DMS114 treated with DMSO at 0.1 percent for 48 hours (cell line): ENCODE measurements at regions not wholly inside any gene's neighbourhood (a gene's known extent, or its start where the extent isn't known, plus 50 kb on each side); places are given as distances from the start of the nearest gene placed in this dataset.

ENCODE experiments used
- DNase-seq: peaks from one replicate; lab custom pipeline; 2025; ENCODE audit not compliant: unreplicated experiment; lab: John Stamatoyannopoulos, UW

DNA sequence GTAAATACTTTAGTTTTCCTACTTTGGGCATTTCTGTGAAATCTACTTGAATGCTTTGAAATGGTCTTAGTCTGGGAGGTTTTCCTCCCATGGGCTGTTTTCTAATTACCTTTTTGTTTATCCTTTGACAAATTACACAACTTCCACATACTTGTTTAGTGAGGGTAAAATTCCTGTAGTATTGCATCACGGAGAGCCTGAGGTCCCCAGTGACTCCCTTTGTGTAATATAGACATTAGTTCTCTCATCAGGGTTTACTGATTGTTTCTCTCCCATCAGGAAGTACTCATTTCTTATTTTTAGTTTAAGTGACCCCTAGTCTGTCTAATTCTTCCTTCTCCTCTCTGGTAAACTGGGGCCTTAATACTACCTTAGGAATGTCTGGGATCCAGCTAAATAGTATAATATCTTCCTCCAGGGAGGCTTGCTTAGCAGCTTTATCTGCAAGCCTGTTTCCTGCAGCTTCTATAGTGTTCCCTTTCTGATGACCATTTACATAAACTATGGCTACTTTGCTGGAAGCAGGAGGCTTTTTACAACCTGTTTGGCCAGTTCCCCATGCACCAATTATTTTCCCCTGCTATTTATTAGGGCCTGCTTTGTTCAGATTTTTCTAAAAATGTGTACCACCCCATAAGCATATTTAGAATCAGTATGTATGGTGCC, 87.2 kb upstream of the XCR1 start:
- no peak for DNase-seq

- no peak for DNase-seq
These were observed 86.3 kb upstream of the XCR1 start for GRCh38 chr3:46113608-46114007.

- no peak for DNase-seq
These were observed 85.7 kb upstream of the XCR1 start for GRCh38 chr3:46112984-46113383.

DNA sequence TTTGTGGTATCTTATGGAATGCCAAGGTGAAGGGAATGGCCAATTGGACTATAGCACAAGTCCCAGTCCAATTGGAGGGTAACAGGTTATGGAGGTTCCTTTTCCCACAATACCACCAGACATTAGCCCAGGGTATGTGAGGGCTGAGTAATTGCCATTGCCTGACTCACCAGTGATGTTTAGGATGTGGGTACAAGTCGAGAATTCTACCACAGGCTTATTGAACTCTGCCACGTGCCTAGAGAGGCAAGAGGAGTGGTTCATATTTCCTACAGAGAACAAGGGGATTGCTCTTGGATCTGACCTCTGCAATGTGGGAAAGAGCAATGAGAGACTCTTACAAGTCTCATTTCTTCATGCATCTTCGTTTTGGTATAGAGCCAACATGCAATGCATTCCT, 85.0 kb upstream of the XCR1 start:
- no peak for DNase-seq

DNA sequence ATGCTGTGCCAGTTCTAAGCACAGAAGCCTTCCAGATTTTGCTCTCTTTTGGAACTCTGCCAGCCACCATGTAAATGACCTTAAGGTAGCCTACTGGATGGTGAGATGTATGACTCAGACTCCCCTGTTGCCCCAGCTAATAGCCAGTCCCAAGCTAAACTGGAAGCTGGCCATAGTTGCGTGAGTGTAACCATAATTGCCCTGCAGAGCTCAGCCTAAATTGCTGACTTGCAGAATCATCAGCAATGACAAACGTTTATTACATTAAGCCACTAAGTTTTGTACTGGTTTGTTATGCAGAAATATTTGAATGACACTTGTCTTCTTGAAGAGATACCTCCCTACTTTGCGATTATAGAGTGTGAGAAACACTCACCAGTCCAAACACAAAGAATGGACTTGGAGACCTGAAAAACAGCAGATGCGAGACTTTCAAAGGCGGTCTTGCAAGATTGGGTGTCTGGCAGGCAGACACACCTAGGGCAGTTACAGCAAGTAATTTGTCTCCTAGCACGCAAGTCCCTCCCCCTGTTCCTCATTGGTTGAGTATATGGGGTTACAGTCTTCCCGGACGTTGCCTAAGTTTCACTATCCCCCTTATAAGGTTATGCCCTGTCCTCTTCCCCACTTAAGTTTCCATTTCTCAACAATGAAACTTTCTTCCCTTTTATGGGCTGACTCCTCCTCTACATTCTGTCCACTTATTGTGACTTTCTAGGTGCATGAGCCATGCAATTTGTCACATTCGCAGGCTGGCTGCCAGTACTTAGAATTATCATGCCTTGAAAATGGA, 83.6 kb upstream of the XCR1 start:
- DNase-seq = no peak

DNA sequence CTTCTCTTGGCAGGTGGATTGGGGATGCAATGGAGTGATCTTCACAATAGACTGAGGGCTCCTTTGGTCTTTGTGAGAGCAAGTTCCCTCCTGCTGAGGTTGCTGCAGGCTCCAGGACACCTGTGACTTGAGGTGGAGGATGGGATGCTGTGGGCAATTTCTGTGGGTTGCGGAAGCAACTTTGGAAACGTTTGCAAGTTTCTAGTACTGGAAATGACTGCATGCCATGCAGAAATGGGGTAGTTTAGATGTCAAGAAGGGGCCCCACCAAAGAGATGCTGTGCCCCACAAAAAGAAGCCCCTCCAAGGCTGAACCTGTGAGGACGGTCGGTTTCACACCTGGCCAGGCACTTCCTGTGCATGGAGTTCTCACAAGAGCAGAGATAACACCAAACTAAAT, 80.4 kb upstream of the XCR1 start:
- no peak for DNase-seq

DNA sequence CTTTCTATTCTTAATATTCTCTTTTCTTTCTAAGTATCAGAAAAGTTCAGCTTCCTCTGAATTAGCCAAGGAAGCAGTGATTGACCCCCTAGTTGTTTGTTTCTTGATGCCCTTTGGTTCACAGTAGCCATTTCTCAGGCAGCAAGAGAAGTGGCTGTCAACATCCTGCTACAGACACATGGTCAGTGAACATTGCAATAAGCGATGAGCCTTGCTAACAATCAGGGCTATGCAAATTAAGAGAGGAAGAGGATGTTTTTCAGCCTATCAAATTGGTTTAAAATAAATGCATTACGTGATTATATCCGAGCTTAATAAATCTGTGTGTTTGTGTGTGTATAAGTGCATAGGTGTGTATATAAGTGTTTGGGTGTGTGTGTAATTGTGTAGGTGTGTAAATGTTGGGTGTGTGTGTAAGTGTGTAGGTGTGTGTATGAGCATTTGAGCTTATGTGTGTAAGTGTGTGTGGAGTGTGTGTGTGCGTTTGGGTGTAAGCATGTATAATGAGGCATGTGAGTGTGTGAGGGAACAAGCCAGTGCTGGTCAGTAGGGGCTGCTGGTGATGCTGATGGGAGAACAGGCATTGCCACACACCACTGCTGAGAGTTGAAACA, 78.1 kb upstream of the XCR1 start:
- DNase-seq = no peak

- no peak for DNase-seq
These were observed 77.4 kb upstream of the XCR1 start for GRCh38 chr3:46104706-46105105.

GRCh38 chr3:46102780-46103130, 75.5 kb upstream of the XCR1 start:
- no peak for DNase-seq

DNA sequence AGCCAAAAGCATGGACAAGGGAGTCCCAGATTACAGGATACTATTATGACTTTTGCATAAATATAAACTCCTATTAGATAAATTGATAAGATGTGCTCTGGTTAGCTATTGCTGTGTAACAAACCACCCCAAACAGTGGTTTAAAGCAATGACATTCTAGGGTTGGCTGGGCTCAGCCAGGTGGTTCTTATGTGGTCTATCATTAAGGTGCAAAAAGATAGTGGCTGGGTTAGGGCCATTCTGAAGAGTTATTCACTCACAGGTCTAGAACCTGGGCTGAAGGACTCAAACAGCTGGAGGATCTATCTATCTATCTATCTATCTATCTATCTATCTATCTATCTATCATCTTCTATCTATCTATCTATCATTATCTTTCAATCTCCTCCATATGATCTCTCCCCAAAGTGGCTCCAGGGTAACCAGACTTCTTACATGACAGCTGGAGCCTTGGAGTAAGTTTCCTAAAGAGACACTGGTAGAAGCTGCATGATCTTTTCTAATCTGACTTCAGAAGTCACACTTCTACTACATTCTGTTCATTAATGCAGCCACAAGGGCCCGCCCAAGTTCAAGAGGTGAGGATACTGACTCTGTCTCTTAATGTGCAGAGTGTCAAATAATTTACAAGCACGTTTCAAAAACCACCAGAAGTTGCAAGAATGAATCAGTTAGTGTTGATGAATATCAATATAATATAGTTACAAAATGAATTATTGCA, 74.9 kb upstream of the XCR1 start:
- no peak for DNase-seq

DNA sequence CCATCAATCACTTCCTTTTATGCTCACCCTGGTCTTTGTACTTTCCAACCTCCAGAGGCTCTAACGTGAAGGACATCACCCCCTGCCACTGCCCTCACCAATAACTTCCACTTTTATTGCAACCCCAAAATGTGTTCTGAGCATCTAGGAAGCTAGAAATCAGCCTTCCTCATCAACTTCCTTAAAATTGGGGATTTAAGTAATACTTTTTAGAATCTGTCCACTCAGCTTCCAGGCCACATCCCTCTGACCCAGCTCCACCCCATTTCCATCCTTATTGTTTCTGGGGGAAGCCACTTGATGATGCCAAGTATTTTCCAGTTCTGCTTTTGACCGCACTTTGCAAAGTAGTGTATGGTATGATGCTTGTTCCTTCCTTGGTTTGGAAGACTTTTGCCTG, 73.5 kb upstream of the XCR1 start:
- no peak for DNase-seq

GRCh38 chr3:46098319-46098761, 71.1 kb upstream of the XCR1 start:
- no peak for DNase-seq

DNA sequence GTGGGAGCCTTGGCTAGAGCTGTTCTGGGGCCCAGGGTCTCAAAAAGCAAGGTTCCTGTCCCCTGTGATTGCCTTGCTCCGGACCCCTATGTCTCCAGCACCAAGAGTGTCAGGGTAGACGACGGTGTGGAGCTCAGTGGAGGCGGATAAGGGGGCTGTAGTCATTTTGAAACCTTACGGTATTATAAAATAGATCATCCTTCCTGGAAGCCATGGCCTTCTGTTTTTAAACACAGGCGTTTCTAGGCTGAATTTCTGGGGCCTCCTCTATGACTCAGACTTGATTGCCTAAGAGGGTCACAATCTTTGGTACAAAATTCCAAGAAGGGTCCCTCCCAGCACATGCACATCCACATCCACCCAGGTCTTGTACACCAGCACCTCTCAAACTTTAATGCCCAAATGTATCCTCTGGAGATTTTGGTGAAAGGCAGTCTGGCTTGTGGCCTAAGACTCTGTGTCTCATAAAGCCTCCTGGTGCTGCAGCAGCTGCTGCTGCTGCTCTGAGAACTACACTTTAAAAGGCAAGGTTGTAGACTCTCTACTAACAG, 70.5 kb upstream of the XCR1 start:
- no peak for DNase-seq

- DNase-seq = no peak
These were observed 69.5 kb upstream of the XCR1 start for GRCh38 chr3:46096781-46097180.

- DNase-seq = no peak
These were observed 69.1 kb upstream of the XCR1 start for GRCh38 chr3:46096336-46096735.

DNA sequence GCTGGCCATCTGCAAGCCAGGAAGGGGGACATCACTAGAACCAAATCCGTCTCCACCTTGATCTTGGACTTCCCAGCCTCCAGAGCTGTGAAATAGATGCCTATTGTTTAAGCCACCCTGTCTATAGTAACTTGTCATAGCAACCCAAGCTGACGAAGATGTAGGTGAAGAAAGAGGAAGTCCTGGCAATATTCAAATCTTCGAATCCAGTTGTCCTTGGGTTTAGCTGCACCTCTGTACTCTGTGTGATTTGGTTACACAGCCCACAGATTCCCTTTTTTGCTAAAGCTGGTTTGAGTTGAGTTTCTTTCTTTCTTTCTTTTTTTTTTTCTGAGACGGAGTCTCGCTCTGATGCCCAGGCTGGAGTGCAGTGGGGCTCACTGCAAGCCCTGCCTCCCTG, 68.0 kb upstream of the XCR1 start:
- DNase-seq = no peak

DNA sequence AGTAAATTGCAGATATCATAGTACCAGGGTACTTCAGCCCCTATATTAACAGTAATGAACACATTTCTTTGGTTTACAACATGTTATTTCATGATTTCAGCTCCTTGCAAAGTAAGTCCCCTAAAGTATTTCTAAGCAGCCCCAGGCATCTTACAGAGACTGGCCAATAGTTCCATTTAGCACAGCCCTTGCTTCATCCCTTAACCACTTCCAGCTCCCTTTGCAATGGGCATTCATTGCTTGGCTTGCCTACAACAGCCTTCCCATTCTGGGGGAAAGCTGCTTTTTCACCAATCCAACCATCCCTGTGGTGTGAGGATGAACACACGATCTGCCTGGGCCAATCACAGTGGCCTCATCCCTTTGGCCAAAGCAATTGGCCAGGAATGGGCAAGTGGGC, 67.2 kb upstream of the XCR1 start:
- no peak for DNase-seq

GRCh38 chr3:46093966-46094365, 66.7 kb upstream of the XCR1 start:
- no peak for DNase-seq

- DNase-seq = no peak
These were observed 66.2 kb upstream of the XCR1 start for GRCh38 chr3:46093327-46093942.

DNA sequence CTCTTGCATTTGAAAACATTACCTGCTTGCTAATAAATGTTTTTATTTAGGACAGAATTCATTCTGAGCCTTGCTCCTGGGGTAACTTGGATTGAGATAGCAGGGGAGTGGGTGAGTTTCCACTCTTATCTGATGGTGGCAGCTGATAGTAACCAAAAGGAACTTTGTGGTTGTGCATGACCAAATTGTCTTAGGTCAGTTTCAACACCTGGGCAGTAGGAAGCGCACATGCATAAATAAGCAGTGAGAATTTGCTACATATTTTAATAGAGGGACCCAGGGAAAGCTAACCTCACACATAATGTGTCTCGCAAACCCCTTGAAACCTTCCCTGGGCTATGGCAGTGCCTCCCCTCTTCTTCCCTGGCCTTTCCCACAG, 65.4 kb upstream of the XCR1 start:
- DNase-seq = no peak
